ENCODE measurements at regions not wholly inside any gene's neighbourhood (a gene's known extent, or its start where the extent isn't known, plus 50 kb on each side); places are given as distances from the start of the nearest gene placed in this dataset.

GRCh38 chr14:55780156-55780946 lies 200.3 kb downstream of the KTN1 start:
- no peaks in the 10 kb centered on the region for H3K4me1 Mint-ChIP-seq (ENCODE audit: low read depth, unreplicated experiment)
- H3K9me3 Mint-ChIP-seq (ENCODE audit: unreplicated experiment) = peaks cover 2% of the 10 kb centered on the region
- H3K27ac Mint-ChIP-seq (ENCODE audit: unreplicated experiment) = no peak overlapping the region
- no peak overlapping the region for H3K4me3 Mint-ChIP-seq (ENCODE audit: unreplicated experiment)
- DNase-seq = no peak
- H3K27me3 Mint-ChIP-seq (ENCODE audit: unreplicated experiment) = peaks cover 1% of the 10 kb centered on the region
- H3K36me3 Mint-ChIP-seq (ENCODE audit: unreplicated experiment) = no peaks in the 10 kb centered on the region
- no peak for TF ChIP-seq CTCF (IDR thresholded peaks at IDR 0.05; ENCODE audit: partially characterized antibody, unreplicated experiment)

GRCh38 chr14:55781046-55781445 lies 201.0 kb downstream of the KTN1 start:
- H3K9me3 Mint-ChIP-seq (ENCODE audit: unreplicated experiment) = peaks cover 2% of the 10 kb centered on the region
- no peak for TF ChIP-seq CTCF (IDR thresholded peaks at IDR 0.05; ENCODE audit: partially characterized antibody, unreplicated experiment)
- H3K27me3 Mint-ChIP-seq (ENCODE audit: unreplicated experiment) = peaks cover 1% of the 10 kb centered on the region
- H3K4me3 Mint-ChIP-seq (ENCODE audit: unreplicated experiment) = no peak overlapping the region
- H3K36me3 Mint-ChIP-seq (ENCODE audit: unreplicated experiment) = no peaks in the 10 kb centered on the region
- DNase-seq = no peak
- H3K4me1 Mint-ChIP-seq (ENCODE audit: low read depth, unreplicated experiment) = no peaks in the 10 kb centered on the region
- no peak overlapping the region for H3K27ac Mint-ChIP-seq (ENCODE audit: unreplicated experiment)

- no peak overlapping the region for H3K27ac Mint-ChIP-seq (ENCODE audit: unreplicated experiment)
- peaks cover 2% of the 10 kb centered on the region for H3K9me3 Mint-ChIP-seq (ENCODE audit: unreplicated experiment)
- H3K4me1 Mint-ChIP-seq (ENCODE audit: low read depth, unreplicated experiment) = no peaks in the 10 kb centered on the region
Measured at GRCh38 chr14:55782166-55782565, 202.2 kb downstream of the KTN1 start.

GRCh38 chr14:55789406-55789805 lies 209.4 kb downstream of the KTN1 start:
- no peaks in the 10 kb centered on the region for H3K27me3 Mint-ChIP-seq (ENCODE audit: unreplicated experiment)
- no peak overlapping the region for H3K27ac Mint-ChIP-seq (ENCODE audit: unreplicated experiment)
- peaks cover 4% of the 10 kb centered on the region for H3K36me3 Mint-ChIP-seq (ENCODE audit: unreplicated experiment)
- H3K4me3 Mint-ChIP-seq (ENCODE audit: unreplicated experiment) = no peak overlapping the region
- H3K9me3 Mint-ChIP-seq (ENCODE audit: unreplicated experiment) = no peaks in the 10 kb centered on the region
- no peak for TF ChIP-seq CTCF (IDR thresholded peaks at IDR 0.05; ENCODE audit: partially characterized antibody, unreplicated experiment)
- no peaks in the 10 kb centered on the region for H3K4me1 Mint-ChIP-seq (ENCODE audit: low read depth, unreplicated experiment)
- DNase-seq = no peak

More at GRCh38 chr14:55782166-55782565, 202.2 kb downstream of the KTN1 start:
- Mint-ChIP-seq H3K36me3 (ENCODE audit: unreplicated experiment) (no peaks in the 10 kb centered on the region), H3K4me3 (ENCODE audit: unreplicated experiment) (no peak overlapping the region), H3K27me3 (ENCODE audit: unreplicated experiment) (peaks cover 1% of the 10 kb centered on the region)
- no peak for TF ChIP-seq CTCF (IDR thresholded peaks at IDR 0.05; ENCODE audit: partially characterized antibody, unreplicated experiment)
- no peak for DNase-seq

Measured in glutamatergic neuron (in vitro differentiated cells).